K562 (cell line): ENCODE measurements at regions not wholly inside any gene's neighbourhood (a gene's known extent, or its start where the extent isn't known, plus 50 kb on each side); places are given as distances from the start of the nearest gene placed in this dataset.

ENCODE experiments used
- ATF7 ChIP-seq: fragments of 450-650 bp; IDR thresholded peaks from 2 replicates; pipeline ENCODE4 v1.7.1; 2014; ENCODE audit warnings: mild to moderate bottlenecking, moderate library complexity
- CBX5 ChIP-seq: IDR thresholded peaks from 2 replicates; pipeline ENCODE4 v1.6.1; 2014; ENCODE audit warnings: low read depth, borderline replicate concordance
- DDX20 ChIP-seq: fragments of 450-650 bp; IDR thresholded peaks from 2 replicates; pipeline ENCODE4 v1.6.1; 2016; ENCODE audit warnings: missing genetic modification characterization, low read depth, mild to moderate bottlenecking, missing compliant biosample characterization, moderate library complexity
- E2F3 ChIP-seq: fragments of 250-450 bp; sonication (Bioruptor Pico); IDR thresholded peaks from 2 replicates; pipeline ENCODE4 v1.4.0; 2020; ENCODE audit warnings: mild to moderate bottlenecking
- MAZ ChIP-seq, 2 experiments: fragments of 450-650 bp in 1 of 2; sonication (generic) in 1 of 2; formaldehyde crosslinking; IDR thresholded peaks in 1 of 2; conservative IDR thresholded peaks in 1 of 2; 2 replicates each; pipeline versions ENCODE4 v1.4.0 to v1.5.0; 2020; ENCODE audit warnings: mild to moderate bottlenecking in 1 of 2, missing genetic modification reagents in 1 of 2
- MCM2 ChIP-seq: fragments of 450-650 bp; IDR thresholded peaks from 2 replicates; pipeline ENCODE4 v1.6.1; 2017; ENCODE audit warnings: low read depth, mild to moderate bottlenecking
- MGA ChIP-seq: fragments of 450-650 bp; IDR thresholded peaks from 2 replicates; pipeline ENCODE4 v1.6.1; 2016; ENCODE audit warnings: mild to moderate bottlenecking, moderate library complexity
- NFYB ChIP-seq: IDR thresholded peaks from 2 replicates; pipeline ENCODE4 v1.6.1; 2011; ENCODE audit warnings: mild to moderate bottlenecking, moderate library complexity; ENCODE audit not compliant: insufficient read length; ENCODE audit errors: extremely low read depth
- PHF20 ChIP-seq: fragments of 450-650 bp; IDR thresholded peaks from 2 replicates; pipeline ENCODE4 v1.6.1; 2018; ENCODE audit not compliant: partially characterized antibody
- POLR2G ChIP-seq: fragments of 200-400 bp; formaldehyde crosslinking; IDR thresholded peaks from 2 replicates; pipeline ENCODE4 v1.6.1; 2017; ENCODE audit warnings: low read depth, mild to moderate bottlenecking, antibody characterized with exemption, low read length, moderate library complexity
- RB1 ChIP-seq: fragments of 450-650 bp; IDR thresholded peaks from 2 replicates; pipeline ENCODE4 v1.6.1; 2017; ENCODE audit warnings: low read depth, mild to moderate bottlenecking
- SMAD2 ChIP-seq: fragments of 150-350 bp; IDR thresholded peaks from 2 replicates; pipeline ENCODE4 v1.6.1; 2014; ENCODE audit warnings: low read depth, mild to moderate bottlenecking, low read length
- SRSF9 ChIP-seq: fragments of 200-400 bp; formaldehyde crosslinking; IDR thresholded peaks from 2 replicates; pipeline ENCODE4 v1.6.1; 2017; ENCODE audit warnings: low read depth, low read length, borderline replicate concordance
- TAF9B ChIP-seq: fragments of 450-650 bp; IDR thresholded peaks from 2 replicates; pipeline ENCODE4 v1.6.1; 2018; ENCODE audit warnings: mild to moderate bottlenecking; ENCODE audit not compliant: partially characterized antibody
- ZC3H4 ChIP-seq: sonication (generic); formaldehyde crosslinking; IDR thresholded peaks from 2 replicates; pipeline ENCODE4 v1.9.0; 2021; ENCODE audit warnings: missing genetic modification reagents, borderline replicate concordance
- ZEB2 ChIP-seq: fragments of 450-650 bp; IDR thresholded peaks from 2 replicates; pipeline ENCODE4 v1.6.1; 2016
- ZFP36 ChIP-seq: fragments of 150-350 bp; IDR thresholded peaks from 2 replicates; pipeline ENCODE4 v1.6.1; 2018; ENCODE audit warnings: low read length, low read depth; ENCODE audit not compliant: partially characterized antibody
- ZKSCAN3 ChIP-seq: fragments of 250-450 bp; sonication (Bioruptor Pico); IDR thresholded peaks from 2 replicates; pipeline ENCODE4 v1.4.0; 2020
- ZNF707 ChIP-seq: fragments of 250-450 bp; sonication (Bioruptor Pico); conservative IDR thresholded peaks from 2 replicates; pipeline ENCODE4 v1.8.0; 2022; ENCODE audit warnings: inconsistent platforms, mild to moderate bottlenecking, moderate library complexity

- TF ChIP-seq ZFP36 = peak; percentile 26
- no peak for TF ChIP-seq SMAD2
- no peak for TF ChIP-seq MCM2
- peak; percentile 19; the same call in 1 of the 2 replicates for TF ChIP-seq POLR2G
- TF ChIP-seq MAZ (CRISPR knock-in tag; conservative IDR thresholded peaks at IDR 0.05 in 1 of 2, IDR thresholded peaks at IDR 0.05 in 1 of 2) = peak; percentile 11 to 31; a peak in 2 of 4 replicates
- no peak for TF ChIP-seq CBX5
- 0 out of 2 replicates have a peak, but pooled peaks have one; percentile 11 for TF ChIP-seq E2F3 (CRISPR knock-in tag)
- peak; percentile 95 for TF ChIP-seq MGA
- peak; percentile 66; the same call in 1 of the 2 replicates for TF ChIP-seq ATF7
- TF ChIP-seq PHF20 = peak; percentile 17
- no peak for TF ChIP-seq ZC3H4
- TF ChIP-seq ZKSCAN3 (CRISPR knock-in tag) = no peak
- TF ChIP-seq SRSF9 = no peak
- peak; percentile 67 for TF ChIP-seq RB1
- peak; percentile 9 for TF ChIP-seq TAF9B
- TF ChIP-seq ZNF707 (CRISPR knock-in tag) = 0 out of 2 replicates have a peak, but pooled peaks have one; percentile 45
- 0 out of 2 replicates have a peak, but pooled peaks have one; percentile 11 for TF ChIP-seq DDX20 (tag)
- TF ChIP-seq ZEB2 = peak; percentile 35; the same call in 1 of the 2 replicates
- TF ChIP-seq NFYB = no peak
These were observed 184.9 kb downstream of the GPX5 start (continued) for GRCh38 chr6:28710466-28711191.
